K562 (cell line): ENCODE measurements at regions not wholly inside any gene's neighbourhood (a gene's known extent, or its start where the extent isn't known, plus 50 kb on each side); places are given as distances from the start of the nearest gene placed in this dataset.

Experiments
- ATAC-seq: fragments of 200-7000 bp; cut with Tn5 transposase; 3 replicates; pipeline ENCODE4 v1.9.1; 2020; ENCODE audit warnings: moderate library complexity
- BruUV-seq: library from RNA; stranded (reverse); fragments of 400-500 nt; replicated peaks from 2 replicates; lab custom pipeline; 2021; lab: Mats Ljungman, UMichigan
- CTCF ChIA-PET: fragments of 300-600 bp; formaldehyde crosslinking; extraction: SDS; loops from one replicate; lab custom pipeline; 2021; ENCODE audit warnings: low intra/inter-chr PET ratio; lab: Yijun Ruan, JAX
- POLR2A ChIA-PET: fragments of 300-600, 350-650 bp; sonication (Branson Sonifier 250); formaldehyde crosslinking; extraction: SDS; loops from one replicate; lab custom pipeline; 2021; ENCODE audit warnings: antibody characterized with exemption, inconsistent platforms; lab: Yijun Ruan, JAX
- DNase-seq, 4 experiments: peaks; one replicate each; pipeline versions ENCODE4 v3.0.0 to v3.0.0-alpha.2; 2011 to 2018; ENCODE audit warnings: low spot score in 3 of 4, mixed read lengths in 3 of 4; ENCODE audit errors: extremely low read depth in 1 of 4
- FAIRE-seq: peaks from 2 replicates; lab custom pipeline; 2011; peaks lifted over from hg19 to GRCh38; lab: Jason Lieb, UNC
- H2AFZ ChIP-seq: 2 replicates; pipeline ENCODE4 v1.6.0; 2011; ENCODE audit warnings: low read depth, low read length, control low read depth, inconsistent platforms
- H3K27ac ChIP-seq: fragments of 200-600 bp; 3 replicates; pipeline ENCODE4 v1.8.0; 2011; ENCODE audit warnings: low read depth, mild to moderate bottlenecking, control low read depth, inconsistent platforms, low read length, moderate library complexity, mixed read lengths; ENCODE audit errors: extremely low read depth
- H3K27me3 ChIP-seq, 2 experiments: fragments of 300-600 bp in 1 of 2; 2 replicates in 1 of 2; 3 replicates in 1 of 2; pipeline versions ENCODE4 v1.6.0 to v1.8.0; 2011; ENCODE audit warnings: inconsistent platforms in 2 of 2, low read length in 2 of 2, mild to moderate bottlenecking in 1 of 2, mixed read lengths in 1 of 2, moderate library complexity in 1 of 2; ENCODE audit not compliant: control insufficient read depth in 2 of 2, insufficient read depth in 2 of 2
- H3K36me3 ChIP-seq: fragments of 300-600 bp; 3 replicates; pipeline ENCODE4 v1.8.0; 2011; ENCODE audit warnings: mild to moderate bottlenecking, low read length, inconsistent platforms; ENCODE audit not compliant: control insufficient read depth, insufficient read depth
- H3K4me1 ChIP-seq, 2 experiments: fragments of 200-600 bp in 1 of 2; replicated peaks in 1 of 2; 2 replicates in 1 of 2; 3 replicates in 1 of 2; pipeline versions ENCODE4 v1.5.1 to v1.8.0; 2011; ENCODE audit warnings: inconsistent platforms in 2 of 2, low read length in 2 of 2, mild to moderate bottlenecking in 1 of 2, mixed read lengths in 1 of 2, moderate library complexity in 1 of 2; ENCODE audit not compliant: control insufficient read depth in 2 of 2, insufficient read depth in 2 of 2
- H3K4me2 ChIP-seq: 2 replicates; pipeline ENCODE4 v1.6.1; 2011; ENCODE audit warnings: low read length, control low read depth, inconsistent platforms, mixed read lengths; ENCODE audit not compliant: insufficient read depth
- H3K4me3 ChIP-seq: fragments of 200-600 bp; sonication (generic), shearing (Covaris generic); 2 replicates; pipeline ENCODE4 v1.5.1; 2016; ENCODE audit warnings: control low read depth, inconsistent platforms
- H3K79me2 ChIP-seq: fragments of 200-600 bp; 3 replicates; pipeline ENCODE4 v1.8.0; 2011; ENCODE audit warnings: low read length, inconsistent platforms; ENCODE audit not compliant: control insufficient read depth, insufficient read depth
- H3K9ac ChIP-seq, 2 experiments: 2 replicates each; pipeline versions ENCODE4 v1.6.0 to v1.6.1; 2011; ENCODE audit warnings: low read depth in 2 of 2, low read length in 2 of 2, control low read depth in 1 of 2, inconsistent platforms in 1 of 2, mild to moderate bottlenecking in 1 of 2, mixed read lengths in 1 of 2; ENCODE audit not compliant: insufficient read depth in 1 of 2
- H3K9me1 ChIP-seq: one replicate; pipeline ENCODE4 v1.6.0; 2011; ENCODE audit warnings: inconsistent platforms, mild to moderate bottlenecking, low read length, moderate library complexity; ENCODE audit not compliant: control insufficient read depth, insufficient read depth
- H3K9me3 ChIP-seq: replicated peaks from 2 replicates; pipeline ENCODE4 v1.5.1; 2011; ENCODE audit warnings: low read depth, low read length, inconsistent platforms; ENCODE audit not compliant: control insufficient read depth, insufficient read depth
- H4K20me1 ChIP-seq: replicated peaks from 2 replicates; pipeline ENCODE4 v1.6.1; 2011; ENCODE audit warnings: low read length, inconsistent platforms, mixed read lengths; ENCODE audit not compliant: control insufficient read depth, insufficient read depth
- CBX2 ChIP-seq: fragments of 200-600 bp; sonication (generic); IDR thresholded peaks from one replicate; pipeline ENCODE4 v1.6.1; 2012; ENCODE audit warnings: mild to moderate bottlenecking, low read length, inconsistent platforms; ENCODE audit not compliant: insufficient read depth, poor library complexity, severe bottlenecking
- ETS1 ChIP-seq: conservative IDR thresholded peaks from 2 replicates; pipeline ENCODE4 v1.6.1; 2011; ENCODE audit warnings: low read depth, mild to moderate bottlenecking, low read length; ENCODE audit not compliant: control insufficient read depth
- HOMEZ ChIP-seq: fragments of 250-450 bp; sonication (Bioruptor Pico); IDR thresholded peaks from 2 replicates; pipeline ENCODE4 v1.4.0; 2020; ENCODE audit warnings: mild to moderate bottlenecking, moderate library complexity
- ID3 ChIP-seq, 2 experiments: fragments of 250-450 bp in 1 of 2; fragments of 450-650 bp in 1 of 2; sonication (Bioruptor Pico) in 1 of 2; IDR thresholded peaks; 2 replicates each; pipeline versions ENCODE4 v1.6.1 to v1.8.0; 2016 to 2021; ENCODE audit warnings: mild to moderate bottlenecking in 2 of 2, moderate library complexity in 2 of 2, missing compliant biosample characterization in 1 of 2, missing genetic modification characterization in 1 of 2
- NFATC3 ChIP-seq: fragments of 450-650 bp; IDR thresholded peaks from 2 replicates; pipeline ENCODE4 v1.6.1; 2017; ENCODE audit warnings: mild to moderate bottlenecking
- NFE2L1 ChIP-seq: fragments of 450-650 bp; IDR thresholded peaks from 2 replicates; pipeline ENCODE4 v1.6.1; 2016; ENCODE audit warnings: missing genetic modification characterization, low read depth, mild to moderate bottlenecking, missing compliant biosample characterization, moderate library complexity, borderline replicate concordance
- POLR3G ChIP-seq: IDR thresholded peaks from 2 replicates; pipeline ENCODE4 v1.6.1; 2011; ENCODE audit not compliant: insufficient read length, insufficient replicate concordance; ENCODE audit errors: extremely low read depth
- PRPF4 ChIP-seq: fragments of 200-400 bp; formaldehyde crosslinking; IDR thresholded peaks from one replicate; pipeline ENCODE4 v1.6.1; 2017; ENCODE audit warnings: low read length, low read depth, mild to moderate bottlenecking; ENCODE audit not compliant: insufficient read depth, poor library complexity, severe bottlenecking
- RBM39 ChIP-seq: fragments of 200-400 bp; formaldehyde crosslinking; optimal IDR thresholded peaks from 2 replicates; pipeline ENCODE3; 2018; ENCODE audit warnings: low read depth, low read length
- SREBF2 ChIP-seq: sonication (generic); formaldehyde crosslinking; IDR thresholded peaks from 2 replicates; pipeline ENCODE4 v1.4.0; 2020; ENCODE audit warnings: mild to moderate bottlenecking, missing genetic modification reagents
- TAF7 ChIP-seq: fragments of 450-650 bp; IDR thresholded peaks from 2 replicates; pipeline ENCODE4 v1.6.1; 2016; ENCODE audit warnings: missing genetic modification characterization, missing compliant biosample characterization
- ZBTB8A ChIP-seq: fragments of 450-650 bp; IDR thresholded peaks from 2 replicates; pipeline ENCODE4 v1.6.1; 2018; ENCODE audit warnings: mild to moderate bottlenecking, moderate library complexity; ENCODE audit not compliant: partially characterized antibody
- ZEB2 ChIP-seq: fragments of 450-650 bp; IDR thresholded peaks from 2 replicates; pipeline ENCODE4 v1.6.1; 2016
- ZNF184 ChIP-seq: sonication (generic); formaldehyde crosslinking; IDR thresholded peaks from 2 replicates; pipeline ENCODE4 v1.5.0; 2020; ENCODE audit warnings: missing genetic modification reagents
- ZNF347 ChIP-seq: fragments of 450-650 bp; formaldehyde crosslinking; IDR thresholded peaks from 2 replicates; pipeline ENCODE4 v1.4.0; 2020; ENCODE audit warnings: low read depth, mild to moderate bottlenecking, moderate library complexity
- ZNF384 ChIP-seq: IDR thresholded peaks from 2 replicates; pipeline ENCODE4 v1.6.1; 2012; ENCODE audit warnings: low read depth, low read length, improper control_type of control experiment
- ZNF512 ChIP-seq: IDR thresholded peaks from 2 replicates; pipeline ENCODE4 v1.6.1; 2016; ENCODE audit warnings: missing genetic modification characterization, missing compliant biosample characterization
- WGBS: fragments of 100-300 bp; shearing (Covaris generic); methylation state at CpG from one replicate; pipeline ENCODE4 v1.1.6; 2016; ENCODE audit warnings: low coverage, mixed read lengths; ENCODE audit not compliant: insufficient coverage; ENCODE audit errors: missing lambda C conversion rate; 5-methylcytosine and 5-hydroxymethylcytosine counted together
- in situ Hi-C: fragments of 300-500 bp; cut with MboI; formaldehyde crosslinking; loops from 4 replicates; pipeline ENCODE4 v1.15.0; 2018; ENCODE audit warnings: inconsistent platforms, mixed read lengths
- intact Hi-C: fragments of 100-400 bp; cut with micrococcal nuclease; formaldehyde crosslinking; loops from 2 replicates; pipeline ENCODE4 v1.14.2; 2022

GRCh38 chr3:193857996-193858395 lies 265.0 kb downstream of the OPA1 start (continued):
- no peak for TF ChIP-seq ETS1
- TF ChIP-seq NFATC3: no peak
- no peak for TF ChIP-seq ZBTB8A
- TF ChIP-seq ZNF384: no peak
- 0 out of 2 replicates have a peak, but pooled peaks have one; percentile 5 for TF ChIP-seq NFE2L1 (tag)
- TF ChIP-seq PRPF4: no peak
- no peak for TF ChIP-seq TAF7 (tag)
- no peak for TF ChIP-seq ZNF184

GRCh38 chr3:193859195-193859594 lies 266.2 kb downstream of the OPA1 start:
- Histone ChIP-seq H3K27me3 (no peaks in the 10 kb centered on the region), H3K79me2 (no peaks in the 10 kb centered on the region), H3K36me3 (no peaks in the 10 kb centered on the region), H3K9me1 (no peaks in the 10 kb centered on the region), H3K4me1 (peaks cover 5 to 45% of the 10 kb centered on the region in 2 experiments; a peak in 4 of 5 replicates), H3K9ac (no peak overlapping the region), H4K20me1 (no peaks in the 10 kb centered on the region), H3K4me2 (no peak overlapping the region), H3K4me3 (no peak overlapping the region), H3K27ac (no peak overlapping the region), H3K9me3 (0 out of 2 replicates have a peak, but pooled peaks cover 3% of the 10 kb centered on the region), H2AFZ (peak overlapping the region; percentile 16; the same call in 1 of the 2 replicates)
- ATAC-seq: peak; percentile 92
- peak; percentile 67 to 78 (median 72) for DNase-seq
- BruUV-seq: no TSS peak
- FAIRE-seq: peak; percentile 51
- intact Hi-C loops (no loop called here), in situ Hi-C loops (no loop called here)
- ChIA-PET POLR2A (interaction anchor here (1.1 to 1.5 kb wide), 3 partner anchors 17 to 79 kb away, joined by 3 read pairs; no protein-coding TSS in a partner anchor), CTCF (no interaction called here)
- WGBS: 12% methylated on average over 3 of the region's 3 CpGs
- no peak for TF ChIP-seq CBX2
- TF ChIP-seq RBM39: no peak
- TF ChIP-seq HOMEZ (CRISPR knock-in tag): no peak
- TF ChIP-seq ID3 (CRISPR knock-in tag; IDR thresholded peaks at IDR 0.05): no peak
- no peak for TF ChIP-seq ID3 (tag; IDR thresholded peaks at IDR 0.05)
- TF ChIP-seq ZNF347: no peak
- no peak for TF ChIP-seq SREBF2
- 0 out of 2 replicates have a peak, but pooled peaks have one; percentile 44 for TF ChIP-seq ZEB2
- TF ChIP-seq ZNF512 (tag): no peak
- no peak for TF ChIP-seq POLR3G
